GM19043 (cell line): ENCODE measurements at regions not wholly inside any gene's neighbourhood (a gene's known extent, or its start where the extent isn't known, plus 50 kb on each side); places are given as distances from the start of the nearest gene placed in this dataset.
"Not testable (repeated sequence)": the region's sequence is repeated elsewhere in the genome, so short reads cannot be mapped to it uniquely, and the experiment has no call there.

Experiments used
- ATAC-seq: cut with Tn5 transposase; IDR thresholded peaks from one replicate; pipeline ENCODE4 v1.9.1; 2021; ENCODE audit warnings: low read depth; ENCODE audit not compliant: unreplicated experiment

GRCh38 chr1:120465900-120466299 lies 51.1 kb downstream of the NBPF8 start:
- not testable (repeated sequence) for ATAC-seq

- not testable (repeated sequence) for ATAC-seq
These were observed 62.8 kb downstream of the NBPF8 start for GRCh38 chr1:120477663-120478062.

- not testable (repeated sequence) for ATAC-seq
These were observed 63.6 kb downstream of the NBPF8 start for GRCh38 chr1:120478400-120478799.

- ATAC-seq, result not testable (repeated sequence)
These were observed 72.7 kb downstream of the NBPF8 start for GRCh38 chr1:120487542-120487941.

GRCh38 chr1:120489217-120489616 lies 74.4 kb downstream of the NBPF8 start:
- ATAC-seq, result not testable (repeated sequence)

- ATAC-seq, result not testable (repeated sequence)
These were observed 82.3 kb downstream of the NBPF8 start for GRCh38 chr1:120497145-120497544.

- not testable (repeated sequence) for ATAC-seq
These were observed 88.4 kb downstream of the NBPF8 start for GRCh38 chr1:120503284-120503683.

GRCh38 chr1:120506352-120506751 lies 91.5 kb downstream of the NBPF8 start:
- not testable (repeated sequence) for ATAC-seq

GRCh38 chr1:120508351-120508750 lies 93.5 kb downstream of the NBPF8 start:
- not testable (repeated sequence) for ATAC-seq

GRCh38 chr1:120509258-120509657 lies 94.4 kb downstream of the NBPF8 start:
- not testable (repeated sequence) for ATAC-seq

- ATAC-seq, result not testable (repeated sequence)
These were observed 98.3 kb downstream of the NBPF8 start for GRCh38 chr1:120513099-120513498.

- ATAC-seq, result not testable (repeated sequence)
These were observed 98.7 kb downstream of the NBPF8 start for GRCh38 chr1:120513531-120513930.

- not testable (repeated sequence) for ATAC-seq
These were observed 104.4 kb downstream of the NBPF8 start for GRCh38 chr1:120519196-120519595.

- not testable (repeated sequence) for ATAC-seq
These were observed 109.6 kb downstream of the NBPF8 start for GRCh38 chr1:120524416-120524815.

GRCh38 chr1:120525386-120525785 lies 110.6 kb downstream of the NBPF8 start:
- not testable (repeated sequence) for ATAC-seq

- not testable (repeated sequence) for ATAC-seq
These were observed 114.7 kb downstream of the NBPF8 start for GRCh38 chr1:120529475-120530089.

GRCh38 chr1:120531455-120531854 lies 116.6 kb downstream of the NBPF8 start:
- ATAC-seq, result not testable (repeated sequence)

GRCh38 chr1:120534361-120535047 lies 119.7 kb downstream of the NBPF8 start:
- ATAC-seq, result not testable (repeated sequence)

- ATAC-seq, result not testable (repeated sequence)
These were observed 120.2 kb downstream of the NBPF8 start for GRCh38 chr1:120535052-120535451.

- not testable (repeated sequence) for ATAC-seq
These were observed 126.6 kb downstream of the NBPF8 start for GRCh38 chr1:120541394-120541793.

- not testable (repeated sequence) for ATAC-seq
These were observed 127.5 kb downstream of the NBPF8 start for GRCh38 chr1:120542365-120542764.

- ATAC-seq, result not testable (repeated sequence)
These were observed 128.1 kb downstream of the NBPF8 start for GRCh38 chr1:120542940-120543339.
